GM12891 (cell line): ENCODE measurements at regions not wholly inside any gene's neighbourhood (a gene's known extent, or its start where the extent isn't known, plus 50 kb on each side); places are given as distances from the start of the nearest gene placed in this dataset.

Experiments
- POLR2A ChIP-seq: IDR thresholded peaks from 2 replicates; pipeline ENCODE4 v1.6.1; 2011; ENCODE audit warnings: low read depth, low read length, control low read depth
- POU2F2 ChIP-seq: IDR thresholded peaks from 2 replicates; pipeline ENCODE4 v1.6.1; 2011; ENCODE audit warnings: low read depth, mild to moderate bottlenecking, control low read depth, low read length, moderate library complexity

- TF ChIP-seq POLR2A = no peak
- no peak for TF ChIP-seq POU2F2
Measured at GRCh38 chr4:81930506-81931238, 443.1 kb downstream of the HNRNPD start.
